HG03108 (cell line): ENCODE measurements at regions not wholly inside any gene's neighbourhood (a gene's known extent, or its start where the extent isn't known, plus 50 kb on each side); places are given as distances from the start of the nearest gene placed in this dataset.

Source experiments
- ATAC-seq: cut with Tn5 transposase; IDR thresholded peaks from one replicate; pipeline ENCODE4 v1.9.1; 2021; ENCODE audit warnings: moderate library complexity; ENCODE audit not compliant: unreplicated experiment

DNA sequence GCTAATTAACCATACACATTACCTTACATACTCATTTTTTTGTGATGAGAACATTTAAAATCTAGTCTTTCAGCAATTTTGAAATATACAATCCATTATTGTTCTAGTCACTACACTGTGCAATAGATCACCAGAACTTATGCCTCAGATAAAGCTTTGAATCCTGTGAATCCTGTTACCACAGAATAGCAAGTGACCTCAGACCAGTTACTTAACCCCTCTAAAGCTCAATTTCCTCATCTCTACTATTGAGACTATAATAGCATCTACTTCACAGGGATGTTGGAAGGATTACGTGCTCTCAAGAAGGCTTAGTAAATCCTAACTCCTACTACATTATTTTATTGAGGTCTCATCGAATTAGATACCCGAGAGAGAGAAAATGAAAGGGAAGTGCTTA, 60.2 kb upstream of the PIP5K1B start:
- ATAC-seq: no peak

DNA sequence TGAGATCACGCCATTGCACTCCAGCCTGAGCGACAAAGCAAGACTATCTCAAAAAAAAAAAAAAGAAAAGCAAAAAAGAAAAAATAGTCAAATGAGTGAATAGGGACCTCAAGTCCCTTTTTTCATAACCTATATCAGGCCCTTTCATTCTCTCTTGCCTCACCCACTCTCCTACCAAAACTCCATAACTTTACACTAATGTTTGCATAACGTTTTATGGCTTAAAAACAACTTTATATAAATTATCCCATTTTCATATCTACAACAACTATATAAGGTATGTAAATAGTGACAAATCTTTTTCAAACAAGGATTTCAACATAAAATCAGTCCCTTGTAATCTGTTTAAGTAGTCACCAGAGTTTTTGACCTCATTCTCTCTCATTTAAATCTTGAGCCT, 56.9 kb upstream of the PIP5K1B start:
- ATAC-seq: no peak

DNA sequence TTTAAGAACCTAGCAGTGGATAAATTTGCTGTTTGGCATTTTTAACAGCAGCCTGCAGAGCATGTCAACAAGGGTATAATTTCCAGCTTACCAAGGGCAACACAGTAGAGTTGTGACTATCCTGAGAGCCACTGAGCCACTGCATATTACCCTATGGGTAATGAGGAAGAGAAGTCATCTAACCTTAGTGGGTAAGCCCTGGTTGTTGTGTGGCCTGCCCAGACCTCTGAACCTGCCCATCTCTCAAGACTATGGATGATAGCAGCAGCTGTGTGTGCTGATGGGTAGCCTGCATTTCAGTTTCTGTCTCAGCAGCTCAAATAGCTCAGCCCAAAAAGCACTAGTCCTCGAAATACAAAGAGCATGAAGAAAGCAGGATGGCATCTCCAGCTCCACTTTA, 56.1 kb upstream of the PIP5K1B start:
- ATAC-seq: no peak

DNA sequence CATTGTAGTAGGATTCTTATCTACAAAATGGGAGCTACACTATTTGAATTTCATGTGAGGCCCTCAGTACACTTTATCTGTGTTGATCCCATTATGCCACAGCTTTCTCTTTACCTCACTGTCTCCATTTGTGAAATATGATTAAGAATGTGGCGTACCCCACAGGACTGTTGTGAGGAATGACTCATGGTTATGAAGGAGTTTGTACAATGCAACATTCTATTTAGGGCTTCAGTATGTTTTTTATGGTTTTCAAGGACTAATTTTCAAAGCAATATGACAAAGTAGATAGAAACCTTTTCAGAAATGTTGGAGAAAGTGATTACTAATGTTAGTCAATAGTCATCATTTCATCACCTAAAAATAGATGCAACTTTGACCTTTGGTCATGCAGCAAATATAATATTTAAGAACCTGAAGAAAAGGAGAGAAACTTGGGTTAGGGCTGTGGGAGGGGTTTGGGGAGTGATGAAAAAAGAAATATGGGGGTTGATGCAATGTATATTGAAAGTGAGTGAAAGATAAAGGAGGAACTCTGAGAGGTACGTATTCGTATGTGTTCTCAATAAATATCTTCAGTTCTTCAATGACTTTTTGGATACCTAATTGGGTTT, 53.7 kb upstream of the PIP5K1B start:
- no peak for ATAC-seq

DNA sequence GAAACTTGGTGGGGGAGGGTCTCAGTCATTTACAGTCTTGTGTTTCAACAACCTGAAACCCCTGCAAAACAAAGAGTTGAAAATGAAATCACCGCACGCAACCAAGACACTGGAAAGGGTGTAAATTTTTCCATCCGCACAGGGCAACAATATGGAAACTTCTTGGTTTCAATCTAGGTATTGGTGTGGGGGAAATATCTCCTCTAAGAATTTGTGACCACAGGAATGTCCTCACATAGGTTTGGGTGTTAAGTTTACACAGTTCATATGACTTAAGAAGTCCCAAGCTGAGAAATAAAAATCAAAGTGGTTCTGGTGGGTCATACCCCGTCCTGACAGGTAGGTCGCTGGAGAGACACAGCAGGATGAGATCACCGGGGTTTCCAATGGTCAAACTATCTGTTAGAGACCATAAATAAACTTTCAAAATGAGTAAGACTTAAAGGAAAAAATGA, 51.9 kb upstream of the PIP5K1B start:
- peak; percentile 53 for ATAC-seq

DNA sequence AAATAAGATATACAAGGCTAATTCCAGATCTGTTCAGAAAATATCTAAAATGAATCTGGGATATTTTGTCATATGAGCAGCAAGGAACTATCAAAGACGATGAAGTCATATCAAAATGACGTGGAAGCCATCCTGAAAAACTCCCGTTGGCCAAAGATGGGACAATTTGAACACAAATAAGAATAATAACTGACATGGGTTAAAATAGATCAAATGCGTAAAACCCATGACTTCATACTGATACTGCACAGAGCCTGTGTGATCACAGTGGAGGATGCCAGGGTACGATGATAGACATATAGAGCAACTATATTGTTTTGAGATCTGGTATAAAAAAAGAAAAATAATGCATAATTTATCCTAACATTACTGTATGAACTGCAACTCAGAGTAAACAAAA, 51.0 kb upstream of the PIP5K1B start:
- ATAC-seq: no peak
